K562 (cell line): ENCODE measurements at regions not wholly inside any gene's neighbourhood (a gene's known extent, or its start where the extent isn't known, plus 50 kb on each side); places are given as distances from the start of the nearest gene placed in this dataset.

Experiments used
- ATAC-seq: fragments of 200-7000 bp; cut with Tn5 transposase; 3 replicates; pipeline ENCODE4 v1.9.1; 2020; ENCODE audit warnings: moderate library complexity
- BruUV-seq: library from RNA; stranded (reverse); fragments of 400-500 nt; replicated peaks from 2 replicates; lab custom pipeline; 2021; lab: Mats Ljungman, UMichigan
- CTCF ChIA-PET: fragments of 300-600 bp; formaldehyde crosslinking; extraction: SDS; loops from one replicate; lab custom pipeline; 2021; ENCODE audit warnings: low intra/inter-chr PET ratio; lab: Yijun Ruan, JAX
- POLR2A ChIA-PET: fragments of 300-600, 350-650 bp; sonication (Branson Sonifier 250); formaldehyde crosslinking; extraction: SDS; loops from one replicate; lab custom pipeline; 2021; ENCODE audit warnings: antibody characterized with exemption, inconsistent platforms; lab: Yijun Ruan, JAX
- DNase-seq, 4 experiments: peaks; one replicate each; pipeline versions ENCODE4 v3.0.0 to v3.0.0-alpha.2; 2011 to 2018; ENCODE audit warnings: low spot score in 3 of 4, mixed read lengths in 3 of 4; ENCODE audit errors: extremely low read depth in 1 of 4
- FAIRE-seq: peaks from 2 replicates; lab custom pipeline; 2011; peaks lifted over from hg19 to GRCh38; lab: Jason Lieb, UNC
- H2AFZ ChIP-seq: 2 replicates; pipeline ENCODE4 v1.6.0; 2011; ENCODE audit warnings: low read depth, low read length, control low read depth, inconsistent platforms
- H3K27ac ChIP-seq: fragments of 200-600 bp; 3 replicates; pipeline ENCODE4 v1.8.0; 2011; ENCODE audit warnings: low read depth, mild to moderate bottlenecking, control low read depth, inconsistent platforms, low read length, moderate library complexity, mixed read lengths; ENCODE audit errors: extremely low read depth
- H3K27me3 ChIP-seq, 2 experiments: fragments of 300-600 bp in 1 of 2; 2 replicates in 1 of 2; 3 replicates in 1 of 2; pipeline versions ENCODE4 v1.6.0 to v1.8.0; 2011; ENCODE audit warnings: inconsistent platforms in 2 of 2, low read length in 2 of 2, mild to moderate bottlenecking in 1 of 2, mixed read lengths in 1 of 2, moderate library complexity in 1 of 2; ENCODE audit not compliant: control insufficient read depth in 2 of 2, insufficient read depth in 2 of 2
- H3K36me3 ChIP-seq: fragments of 300-600 bp; 3 replicates; pipeline ENCODE4 v1.8.0; 2011; ENCODE audit warnings: mild to moderate bottlenecking, low read length, inconsistent platforms; ENCODE audit not compliant: control insufficient read depth, insufficient read depth
- H3K4me1 ChIP-seq, 2 experiments: fragments of 200-600 bp in 1 of 2; replicated peaks in 1 of 2; 2 replicates in 1 of 2; 3 replicates in 1 of 2; pipeline versions ENCODE4 v1.5.1 to v1.8.0; 2011; ENCODE audit warnings: inconsistent platforms in 2 of 2, low read length in 2 of 2, mild to moderate bottlenecking in 1 of 2, mixed read lengths in 1 of 2, moderate library complexity in 1 of 2; ENCODE audit not compliant: control insufficient read depth in 2 of 2, insufficient read depth in 2 of 2
- H3K4me2 ChIP-seq: 2 replicates; pipeline ENCODE4 v1.6.1; 2011; ENCODE audit warnings: low read length, control low read depth, inconsistent platforms, mixed read lengths; ENCODE audit not compliant: insufficient read depth
- H3K4me3 ChIP-seq: fragments of 200-600 bp; sonication (generic), shearing (Covaris generic); 2 replicates; pipeline ENCODE4 v1.5.1; 2016; ENCODE audit warnings: control low read depth, inconsistent platforms
- H3K79me2 ChIP-seq: fragments of 200-600 bp; 3 replicates; pipeline ENCODE4 v1.8.0; 2011; ENCODE audit warnings: low read length, inconsistent platforms; ENCODE audit not compliant: control insufficient read depth, insufficient read depth
- H3K9ac ChIP-seq, 2 experiments: 2 replicates each; pipeline versions ENCODE4 v1.6.0 to v1.6.1; 2011; ENCODE audit warnings: low read depth in 2 of 2, low read length in 2 of 2, control low read depth in 1 of 2, inconsistent platforms in 1 of 2, mild to moderate bottlenecking in 1 of 2, mixed read lengths in 1 of 2; ENCODE audit not compliant: insufficient read depth in 1 of 2
- H3K9me1 ChIP-seq: one replicate; pipeline ENCODE4 v1.6.0; 2011; ENCODE audit warnings: inconsistent platforms, mild to moderate bottlenecking, low read length, moderate library complexity; ENCODE audit not compliant: control insufficient read depth, insufficient read depth
- H3K9me3 ChIP-seq: replicated peaks from 2 replicates; pipeline ENCODE4 v1.5.1; 2011; ENCODE audit warnings: low read depth, low read length, inconsistent platforms; ENCODE audit not compliant: control insufficient read depth, insufficient read depth
- H4K20me1 ChIP-seq: replicated peaks from 2 replicates; pipeline ENCODE4 v1.6.1; 2011; ENCODE audit warnings: low read length, inconsistent platforms, mixed read lengths; ENCODE audit not compliant: control insufficient read depth, insufficient read depth
- AFF1 ChIP-seq, 2 experiments: fragments of 450-650 bp; IDR thresholded peaks; 2 replicates each; pipeline ENCODE4 v1.6.1; 2018; ENCODE audit warnings: mild to moderate bottlenecking in 2 of 2, low read depth in 1 of 2; ENCODE audit not compliant: partially characterized antibody in 2 of 2
- DEAF1 ChIP-seq: fragments of 450-650 bp; formaldehyde crosslinking; IDR thresholded peaks from 2 replicates; pipeline ENCODE4 v1.4.0; 2020; ENCODE audit warnings: mild to moderate bottlenecking, moderate library complexity
- KLF1 ChIP-seq: fragments of 450-650 bp; IDR thresholded peaks from 2 replicates; pipeline ENCODE4 v1.6.1; 2016; ENCODE audit warnings: missing genetic modification characterization, missing compliant biosample characterization
- MYNN ChIP-seq, 2 experiments: sonication (generic); formaldehyde crosslinking in 1 of 2; IDR thresholded peaks; 2 replicates each; pipeline versions ENCODE4 v1.5.0 to v1.6.1; 2016 to 2020; ENCODE audit warnings: antibody characterized with exemption in 1 of 2, missing genetic modification reagents in 1 of 2
- POLR2AphosphoS5 ChIP-seq: IDR thresholded peaks from 2 replicates; pipeline ENCODE4 v1.6.1; 2011; ENCODE audit warnings: mild to moderate bottlenecking, low read depth, low read length, moderate library complexity; ENCODE audit not compliant: control insufficient read depth, insufficient read depth
- SIN3B ChIP-seq: fragments of 450-650 bp; IDR thresholded peaks from 2 replicates; pipeline ENCODE4 v1.6.1; 2017; ENCODE audit warnings: low read depth, mild to moderate bottlenecking, moderate library complexity
- WGBS: fragments of 100-300 bp; shearing (Covaris generic); methylation state at CpG from one replicate; pipeline ENCODE4 v1.1.6; 2016; ENCODE audit warnings: low coverage, mixed read lengths; ENCODE audit not compliant: insufficient coverage; ENCODE audit errors: missing lambda C conversion rate; 5-methylcytosine and 5-hydroxymethylcytosine counted together
- in situ Hi-C: fragments of 300-500 bp; cut with MboI; formaldehyde crosslinking; loops from 4 replicates; pipeline ENCODE4 v1.15.0; 2018; ENCODE audit warnings: inconsistent platforms, mixed read lengths
- intact Hi-C: fragments of 100-400 bp; cut with micrococcal nuclease; formaldehyde crosslinking; loops from 2 replicates; pipeline ENCODE4 v1.14.2; 2022
- TF ChIP-seq, protein P1 (sequence below): fragments of 250-450 bp; sonication (Bioruptor Pico); IDR thresholded peaks from 2 replicates; pipeline ENCODE4 v1.4.0; 2020; ENCODE audit warnings: mild to moderate bottlenecking, moderate library complexity
- TF ChIP-seq, protein P2 (sequence below): sonication (generic); formaldehyde crosslinking; IDR thresholded peaks from 2 replicates; pipeline ENCODE4 v1.8.0; 2023; ENCODE audit warnings: mild to moderate bottlenecking, missing genetic modification reagents
- TF ChIP-seq, protein P3 (sequence below): fragments of 450-650 bp; formaldehyde crosslinking; IDR thresholded peaks from 2 replicates; pipeline ENCODE4 v1.4.0; 2020; ENCODE audit warnings: mild to moderate bottlenecking, mixed read lengths

GRCh38 chr18:35854095-35854494 is 118.4 kb upstream of the RMP24 start:
- Histone ChIP-seq H3K36me3 (no peaks in the 10 kb centered on the region), H3K9me1 (no peaks in the 10 kb centered on the region), H2AFZ (no peak overlapping the region), H3K27ac (no peak overlapping the region), H3K4me3 (no peak overlapping the region), H4K20me1 (no peaks in the 10 kb centered on the region), H3K9ac (no peak overlapping the region), H3K9me3 (no peaks in the 10 kb centered on the region), H3K27me3 (peaks cover 4 to 10% of the 10 kb centered on the region in 2 experiments; a peak in 2 of 5 replicates), H3K4me2 (no peak overlapping the region), H3K4me1 (no peaks in the 10 kb centered on the region), H3K79me2 (no peaks in the 10 kb centered on the region)
- in situ Hi-C loops (no loop called here), intact Hi-C loops (no loop called here)
- DNase-seq (no peak), ATAC-seq (no peak), FAIRE-seq (no peak)
- BruUV-seq, result no TSS peak
- 0% methylated on average over 5 of the region's 5 CpGs for WGBS
- ChIA-PET CTCF (no interaction called here), POLR2A (interaction anchor here (0.8 kb wide), 1 partner anchor 317 kb away, joined by 3 read pairs; no protein-coding TSS in a partner anchor)
- TF ChIP-seq POLR2AphosphoS5 (no peak), KLF1 (tag) (no peak), DEAF1 (CRISPR knock-in tag) (no peak), SIN3B (no peak), AFF1 (IDR thresholded peaks at IDR 0.05; ENCODE audit: low read depth in 1 of 2, partially characterized antibody in 2 of 2) (no peak), MYNN (IDR thresholded peaks at IDR 0.05) (no peak), MYNN (CRISPR knock-in tag; IDR thresholded peaks at IDR 0.05) (no peak)
- TF ChIP-seq, protein P1, sequence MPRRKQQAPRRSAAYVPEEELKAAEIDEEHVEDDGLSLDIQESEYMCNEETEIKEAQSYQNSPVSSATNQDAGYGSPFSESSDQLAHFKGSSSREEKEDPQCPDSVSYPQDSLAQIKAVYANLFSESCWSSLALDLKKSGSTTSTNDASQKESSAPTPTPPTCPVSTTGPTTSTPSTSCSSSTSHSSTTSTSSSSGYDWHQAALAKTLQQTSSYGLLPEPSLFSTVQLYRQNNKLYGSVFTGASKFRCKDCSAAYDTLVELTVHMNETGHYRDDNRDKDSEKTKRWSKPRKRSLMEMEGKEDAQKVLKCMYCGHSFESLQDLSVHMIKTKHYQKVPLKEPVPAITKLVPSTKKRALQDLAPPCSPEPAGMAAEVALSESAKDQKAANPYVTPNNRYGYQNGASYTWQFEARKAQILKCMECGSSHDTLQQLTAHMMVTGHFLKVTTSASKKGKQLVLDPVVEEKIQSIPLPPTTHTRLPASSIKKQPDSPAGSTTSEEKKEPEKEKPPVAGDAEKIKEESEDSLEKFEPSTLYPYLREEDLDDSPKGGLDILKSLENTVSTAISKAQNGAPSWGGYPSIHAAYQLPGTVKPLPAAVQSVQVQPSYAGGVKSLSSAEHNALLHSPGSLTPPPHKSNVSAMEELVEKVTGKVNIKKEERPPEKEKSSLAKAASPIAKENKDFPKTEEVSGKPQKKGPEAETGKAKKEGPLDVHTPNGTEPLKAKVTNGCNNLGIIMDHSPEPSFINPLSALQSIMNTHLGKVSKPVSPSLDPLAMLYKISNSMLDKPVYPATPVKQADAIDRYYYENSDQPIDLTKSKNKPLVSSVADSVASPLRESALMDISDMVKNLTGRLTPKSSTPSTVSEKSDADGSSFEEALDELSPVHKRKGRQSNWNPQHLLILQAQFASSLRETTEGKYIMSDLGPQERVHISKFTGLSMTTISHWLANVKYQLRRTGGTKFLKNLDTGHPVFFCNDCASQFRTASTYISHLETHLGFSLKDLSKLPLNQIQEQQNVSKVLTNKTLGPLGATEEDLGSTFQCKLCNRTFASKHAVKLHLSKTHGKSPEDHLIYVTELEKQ (CRISPR knock-in tag), result no peak
- TF ChIP-seq, protein P2, sequence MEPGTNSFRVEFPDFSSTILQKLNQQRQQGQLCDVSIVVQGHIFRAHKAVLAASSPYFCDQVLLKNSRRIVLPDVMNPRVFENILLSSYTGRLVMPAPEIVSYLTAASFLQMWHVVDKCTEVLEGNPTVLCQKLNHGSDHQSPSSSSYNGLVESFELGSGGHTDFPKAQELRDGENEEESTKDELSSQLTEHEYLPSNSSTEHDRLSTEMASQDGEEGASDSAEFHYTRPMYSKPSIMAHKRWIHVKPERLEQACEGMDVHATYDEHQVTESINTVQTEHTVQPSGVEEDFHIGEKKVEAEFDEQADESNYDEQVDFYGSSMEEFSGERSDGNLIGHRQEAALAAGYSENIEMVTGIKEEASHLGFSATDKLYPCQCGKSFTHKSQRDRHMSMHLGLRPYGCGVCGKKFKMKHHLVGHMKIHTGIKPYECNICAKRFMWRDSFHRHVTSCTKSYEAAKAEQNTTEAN (CRISPR knock-in tag), result no peak
- TF ChIP-seq, protein P3, sequence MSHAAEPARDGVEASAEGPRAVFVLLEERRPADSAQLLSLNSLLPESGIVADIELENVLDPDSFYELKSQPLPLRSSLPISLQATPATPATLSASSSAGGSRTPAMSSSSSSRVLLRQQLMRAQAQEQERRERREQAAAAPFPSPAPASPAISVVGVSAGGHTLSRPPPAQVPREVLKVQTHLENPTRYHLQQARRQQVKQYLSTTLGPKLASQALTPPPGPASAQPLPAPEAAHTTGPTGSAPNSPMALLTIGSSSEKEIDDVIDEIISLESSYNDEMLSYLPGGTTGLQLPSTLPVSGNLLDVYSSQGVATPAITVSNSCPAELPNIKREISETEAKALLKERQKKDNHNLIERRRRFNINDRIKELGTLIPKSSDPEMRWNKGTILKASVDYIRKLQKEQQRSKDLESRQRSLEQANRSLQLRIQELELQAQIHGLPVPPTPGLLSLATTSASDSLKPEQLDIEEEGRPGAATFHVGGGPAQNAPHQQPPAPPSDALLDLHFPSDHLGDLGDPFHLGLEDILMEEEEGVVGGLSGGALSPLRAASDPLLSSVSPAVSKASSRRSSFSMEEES, result no peak
